Right lobe of liver (tissue), 4 donors: ENCODE measurements at regions not wholly inside any gene's neighbourhood (a gene's known extent, or its start where the extent isn't known, plus 50 kb on each side); places are given as distances from the start of the nearest gene placed in this dataset.

Source experiments
- CTCF ChIP-seq, 4 donors: fragments of 200-600 bp in 3 of 4; fragments of 450-650 bp in 1 of 4; IDR thresholded peaks; one replicate each; pipeline versions ENCODE4 v1.5.1 to v1.8.0; 2016 to 2022; ENCODE audit warnings: antibody characterized with exemption in 4 of 4, mild to moderate bottlenecking in 2 of 4
- POLR2A ChIP-seq: fragments of 450-650 bp; IDR thresholded peaks from one replicate; pipeline ENCODE4 v1.6.1; 2017; ENCODE audit warnings: antibody characterized with exemption, mild to moderate bottlenecking
- donor health status: DM: no; HTN: no; CAD: no.
- donor health status: DM: no; HTN: no; CAD: no.
- donor health status: DM: no; HTN: yes; CAD: no.

- no peak for TF ChIP-seq CTCF (IDR thresholded peaks at IDR 0.05)
- no peak for TF ChIP-seq POLR2A
Observed at GRCh38 chr15:60223176-60223575, 174.6 kb downstream of the ANXA2 start.
